ENCODE measurements at regions not wholly inside any gene's neighbourhood (a gene's known extent, or its start where the extent isn't known, plus 50 kb on each side); places are given as distances from the start of the nearest gene placed in this dataset.

DNA sequence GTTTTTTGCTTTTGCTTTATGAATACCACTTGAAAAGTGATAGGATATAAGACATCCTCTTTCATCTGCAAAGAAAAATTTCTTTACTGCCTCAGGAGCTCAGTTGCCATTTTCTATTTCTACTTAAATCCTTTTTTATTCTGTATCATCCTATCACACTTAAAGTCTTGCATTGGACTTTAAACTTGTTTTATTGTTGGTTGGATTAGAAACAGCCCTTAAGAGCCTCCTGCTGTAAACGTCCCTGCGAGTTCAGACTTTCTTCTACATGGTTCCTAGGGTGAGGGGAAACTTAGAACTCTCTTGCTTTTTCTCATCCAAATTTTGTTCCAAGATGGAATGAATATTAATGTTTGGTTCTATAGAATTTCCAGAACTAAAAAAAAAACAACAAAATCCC is 234.3 kb downstream of the JRKL start:
- TF ChIP-seq, protein P1, sequence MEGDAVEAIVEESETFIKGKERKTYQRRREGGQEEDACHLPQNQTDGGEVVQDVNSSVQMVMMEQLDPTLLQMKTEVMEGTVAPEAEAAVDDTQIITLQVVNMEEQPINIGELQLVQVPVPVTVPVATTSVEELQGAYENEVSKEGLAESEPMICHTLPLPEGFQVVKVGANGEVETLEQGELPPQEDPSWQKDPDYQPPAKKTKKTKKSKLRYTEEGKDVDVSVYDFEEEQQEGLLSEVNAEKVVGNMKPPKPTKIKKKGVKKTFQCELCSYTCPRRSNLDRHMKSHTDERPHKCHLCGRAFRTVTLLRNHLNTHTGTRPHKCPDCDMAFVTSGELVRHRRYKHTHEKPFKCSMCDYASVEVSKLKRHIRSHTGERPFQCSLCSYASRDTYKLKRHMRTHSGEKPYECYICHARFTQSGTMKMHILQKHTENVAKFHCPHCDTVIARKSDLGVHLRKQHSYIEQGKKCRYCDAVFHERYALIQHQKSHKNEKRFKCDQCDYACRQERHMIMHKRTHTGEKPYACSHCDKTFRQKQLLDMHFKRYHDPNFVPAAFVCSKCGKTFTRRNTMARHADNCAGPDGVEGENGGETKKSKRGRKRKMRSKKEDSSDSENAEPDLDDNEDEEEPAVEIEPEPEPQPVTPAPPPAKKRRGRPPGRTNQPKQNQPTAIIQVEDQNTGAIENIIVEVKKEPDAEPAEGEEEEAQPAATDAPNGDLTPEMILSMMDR (optimal IDR thresholded peaks at IDR 0.05 in 1 of 3, IDR thresholded peaks at IDR 0.05 in 1 of 3, conservative IDR thresholded peaks at IDR 0.05 in 1 of 3; ENCODE audit: extremely low read depth in 1 of 3, insufficient read depth in 2 of 3, low read length in 3 of 3) = no peak
- TF ChIP-seq EZH2 (IDR thresholded peaks at IDR 0.05; ENCODE audit: low read length) = no peak
